Liver (tissue), 8 donors: ENCODE measurements at regions not wholly inside any gene's neighbourhood (a gene's known extent, or its start where the extent isn't known, plus 50 kb on each side); places are given as distances from the start of the nearest gene placed in this dataset.

Source experiments
- DNase-seq: peaks from one replicate; pipeline ENCODE4 v3.0.0-alpha.2; 2017; ENCODE audit warnings: low spot score
- H3K27ac ChIP-seq, 2 donors: one replicate each; pipeline ENCODE4 v1.7.0; 2013; ENCODE audit warnings: inconsistent platforms in 2 of 2, low read length in 2 of 2, control low read depth in 1 of 2, low read depth in 1 of 2, mild to moderate bottlenecking in 1 of 2
- H3K27me3 ChIP-seq, 4 donors: one replicate each; pipeline versions ENCODE4 v1.6.1 to v1.7.0; 2013; ENCODE audit warnings: low read length in 3 of 4, inconsistent platforms in 1 of 4, mild to moderate bottlenecking in 1 of 4, moderate library complexity in 1 of 4; ENCODE audit not compliant: control insufficient read depth in 4 of 4, insufficient read depth in 4 of 4
- H3K36me3 ChIP-seq, 4 donors: one replicate each; pipeline versions ENCODE4 v1.6.1 to v1.7.0; 2013; ENCODE audit warnings: low read length in 3 of 4, mild to moderate bottlenecking in 3 of 4, low read depth in 1 of 4, moderate library complexity in 1 of 4; ENCODE audit not compliant: control insufficient read depth in 4 of 4, insufficient read depth in 3 of 4
- H3K4me1 ChIP-seq, 4 donors: one replicate each; pipeline versions ENCODE4 v1.6.1 to v1.7.0; 2013; ENCODE audit warnings: low read length in 3 of 4, mild to moderate bottlenecking in 3 of 4, moderate library complexity in 1 of 4; ENCODE audit not compliant: control insufficient read depth in 4 of 4, insufficient read depth in 4 of 4
- H3K4me3 ChIP-seq, 3 donors: one replicate each; pipeline versions ENCODE4 v1.6.1 to v1.7.0; 2013; ENCODE audit warnings: low read length in 3 of 3, control low read depth in 1 of 3, low read depth in 1 of 3, mild to moderate bottlenecking in 1 of 3
- H3K9ac ChIP-seq, 2 donors: one replicate each; pipeline ENCODE4 v1.7.0; 2013; ENCODE audit warnings: low read length in 2 of 2, mild to moderate bottlenecking in 2 of 2, moderate library complexity in 2 of 2, control low read depth in 1 of 2, low read depth in 1 of 2
- H3K9me3 ChIP-seq, 4 donors: one replicate each; pipeline versions ENCODE4 v1.6.1 to v1.7.0; 2013; ENCODE audit warnings: low read length in 3 of 4; ENCODE audit not compliant: control insufficient read depth in 4 of 4
- EGR1 ChIP-seq, 2 donors: IDR thresholded peaks; 2 replicates each; pipeline ENCODE4 v1.6.1; 2016 to 2018; ENCODE audit warnings: antibody characterized with exemption in 2 of 2, low read depth in 2 of 2
- FOXA1 ChIP-seq: IDR thresholded peaks from 2 replicates; pipeline ENCODE4 v1.6.1; 2016; ENCODE audit warnings: antibody characterized with exemption
- FOXA2 ChIP-seq: IDR thresholded peaks from 2 replicates; pipeline ENCODE4 v1.6.1; 2016; ENCODE audit warnings: antibody characterized with exemption
- GABPA ChIP-seq, 2 donors: IDR thresholded peaks in 1 of 2; conservative IDR thresholded peaks in 1 of 2; 2 replicates each; pipeline ENCODE4 v1.6.1; 2016; ENCODE audit warnings: antibody characterized with exemption in 2 of 2, mild to moderate bottlenecking in 1 of 2, moderate library complexity in 1 of 2
- HNF4A ChIP-seq, 2 donors: conservative IDR thresholded peaks; 2 replicates each; pipeline ENCODE4 v1.6.1; 2016; ENCODE audit warnings: antibody characterized with exemption in 2 of 2, mild to moderate bottlenecking in 2 of 2
- HNF4G ChIP-seq: IDR thresholded peaks from 2 replicates; pipeline ENCODE4 v1.6.1; 2016; ENCODE audit warnings: antibody characterized with exemption
- JUND ChIP-seq, 2 donors: IDR thresholded peaks; 2 replicates each; pipeline ENCODE4 v1.6.1; 2016; ENCODE audit warnings: antibody characterized with exemption in 2 of 2
- NR2F2 ChIP-seq: IDR thresholded peaks from 2 replicates; pipeline ENCODE4 v1.6.1; 2016; ENCODE audit warnings: antibody characterized with exemption
- RXRA ChIP-seq, 2 donors: IDR thresholded peaks; 2 replicates each; pipeline ENCODE4 v1.6.1; 2017 to 2018; ENCODE audit warnings: antibody characterized with exemption in 2 of 2, mild to moderate bottlenecking in 1 of 2
- SP1 ChIP-seq: IDR thresholded peaks from 2 replicates; pipeline ENCODE4 v1.6.1; 2018; ENCODE audit warnings: antibody characterized with exemption, mild to moderate bottlenecking
- TAF1 ChIP-seq: conservative IDR thresholded peaks from 2 replicates; pipeline ENCODE4 v1.6.1; 2016; ENCODE audit warnings: antibody characterized with exemption, mild to moderate bottlenecking
- YY1 ChIP-seq: IDR thresholded peaks from 2 replicates; pipeline ENCODE4 v1.6.1; 2016; ENCODE audit warnings: antibody characterized with exemption, mild to moderate bottlenecking
- WGBS: extraction: QIAGEN DNeasy Blood & Tissue Kit; methylation state at CpG from one replicate; pipeline ENCODE4 v1.1.7; 2013; 5-methylcytosine and 5-hydroxymethylcytosine counted together
- TF ChIP-seq, protein P1 (sequence below): IDR thresholded peaks from 2 replicates; pipeline ENCODE4 v1.6.1; 2016; ENCODE audit warnings: antibody characterized with exemption
- TF ChIP-seq, protein P2 (sequence below): IDR thresholded peaks from 2 replicates; pipeline ENCODE4 v1.6.1; 2016; ENCODE audit warnings: antibody characterized with exemption
- TF ChIP-seq, protein P3 (sequence below): IDR thresholded peaks from 2 replicates; pipeline ENCODE4 v1.6.1; 2016; ENCODE audit warnings: antibody characterized with exemption, mild to moderate bottlenecking
- TF ChIP-seq, protein P4 (sequence below): IDR thresholded peaks from 2 replicates; pipeline ENCODE4 v1.6.1; 2016; ENCODE audit warnings: antibody characterized with exemption
- TF ChIP-seq, protein P5 (sequence below): fragments of 150-350 bp; IDR thresholded peaks from 2 replicates; pipeline ENCODE4 v1.5.1; 2017; ENCODE audit warnings: improper control_type of control experiment, low read depth, low read length; ENCODE audit not compliant: missing input control
- donor health status: healthy.
- donor health status: healthy.
- donor health status: healthy.
- donor health status: healthy.
- donor health status: healthy.

DNA sequence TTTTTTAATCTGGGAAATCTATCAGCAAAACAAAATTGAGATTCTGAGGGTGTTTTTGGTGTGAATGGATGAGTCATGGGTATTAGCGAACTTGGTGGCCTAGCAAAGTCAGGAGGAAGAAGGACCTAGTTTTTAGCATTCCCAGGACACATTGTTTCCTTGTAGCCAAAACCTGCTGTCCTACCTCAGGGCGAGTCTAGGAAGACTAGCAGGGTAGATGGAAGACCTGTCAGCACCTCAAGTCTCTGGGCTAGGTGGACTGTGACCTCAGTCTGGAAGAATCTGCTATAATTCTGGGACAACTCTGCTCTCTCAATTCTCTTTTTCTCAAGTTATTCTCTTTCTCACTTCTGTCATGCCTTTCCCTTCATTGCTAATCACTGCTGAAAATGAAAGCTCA, 1399.3 kb upstream of the LRRTM1 start:
- H3K9ac ChIP-seq = no peak overlapping the region
- H3K36me3 ChIP-seq = no peaks in the 10 kb centered on the region
- DNase-seq = no peak
- no peaks in the 10 kb centered on the region for H3K27me3 ChIP-seq
- 65% methylated on average over 2 of the region's 2 CpGs for WGBS
- no peaks in the 10 kb centered on the region for H3K9me3 ChIP-seq
- H3K4me3 ChIP-seq = no peak overlapping the region
- H3K27ac ChIP-seq = no peak overlapping the region
- TF ChIP-seq FOXA2 = no peak
- TF ChIP-seq EGR1 (IDR thresholded peaks at IDR 0.05; ENCODE audit: low read depth in 2 of 2) = no peak
- TF ChIP-seq JUND (IDR thresholded peaks at IDR 0.05) = no peak
- TF ChIP-seq, protein P1, sequence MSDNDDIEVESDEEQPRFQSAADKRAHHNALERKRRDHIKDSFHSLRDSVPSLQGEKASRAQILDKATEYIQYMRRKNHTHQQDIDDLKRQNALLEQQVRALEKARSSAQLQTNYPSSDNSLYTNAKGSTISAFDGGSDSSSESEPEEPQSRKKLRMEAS = no peak
- TF ChIP-seq HNF4A (conservative IDR thresholded peaks at IDR 0.05) = no peak
- TF ChIP-seq RXRA (IDR thresholded peaks at IDR 0.05) = no peak
- TF ChIP-seq TAF1 = no peak
- no peak for TF ChIP-seq SP1
- TF ChIP-seq, protein P2, sequence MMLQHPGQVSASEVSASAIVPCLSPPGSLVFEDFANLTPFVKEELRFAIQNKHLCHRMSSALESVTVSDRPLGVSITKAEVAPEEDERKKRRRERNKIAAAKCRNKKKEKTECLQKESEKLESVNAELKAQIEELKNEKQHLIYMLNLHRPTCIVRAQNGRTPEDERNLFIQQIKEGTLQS = no peak
- no peak for TF ChIP-seq FOXA1
- no peak for TF ChIP-seq GABPA (IDR thresholded peaks at IDR 0.05 in 1 of 2, conservative IDR thresholded peaks at IDR 0.05 in 1 of 2)
- TF ChIP-seq, protein P3, sequence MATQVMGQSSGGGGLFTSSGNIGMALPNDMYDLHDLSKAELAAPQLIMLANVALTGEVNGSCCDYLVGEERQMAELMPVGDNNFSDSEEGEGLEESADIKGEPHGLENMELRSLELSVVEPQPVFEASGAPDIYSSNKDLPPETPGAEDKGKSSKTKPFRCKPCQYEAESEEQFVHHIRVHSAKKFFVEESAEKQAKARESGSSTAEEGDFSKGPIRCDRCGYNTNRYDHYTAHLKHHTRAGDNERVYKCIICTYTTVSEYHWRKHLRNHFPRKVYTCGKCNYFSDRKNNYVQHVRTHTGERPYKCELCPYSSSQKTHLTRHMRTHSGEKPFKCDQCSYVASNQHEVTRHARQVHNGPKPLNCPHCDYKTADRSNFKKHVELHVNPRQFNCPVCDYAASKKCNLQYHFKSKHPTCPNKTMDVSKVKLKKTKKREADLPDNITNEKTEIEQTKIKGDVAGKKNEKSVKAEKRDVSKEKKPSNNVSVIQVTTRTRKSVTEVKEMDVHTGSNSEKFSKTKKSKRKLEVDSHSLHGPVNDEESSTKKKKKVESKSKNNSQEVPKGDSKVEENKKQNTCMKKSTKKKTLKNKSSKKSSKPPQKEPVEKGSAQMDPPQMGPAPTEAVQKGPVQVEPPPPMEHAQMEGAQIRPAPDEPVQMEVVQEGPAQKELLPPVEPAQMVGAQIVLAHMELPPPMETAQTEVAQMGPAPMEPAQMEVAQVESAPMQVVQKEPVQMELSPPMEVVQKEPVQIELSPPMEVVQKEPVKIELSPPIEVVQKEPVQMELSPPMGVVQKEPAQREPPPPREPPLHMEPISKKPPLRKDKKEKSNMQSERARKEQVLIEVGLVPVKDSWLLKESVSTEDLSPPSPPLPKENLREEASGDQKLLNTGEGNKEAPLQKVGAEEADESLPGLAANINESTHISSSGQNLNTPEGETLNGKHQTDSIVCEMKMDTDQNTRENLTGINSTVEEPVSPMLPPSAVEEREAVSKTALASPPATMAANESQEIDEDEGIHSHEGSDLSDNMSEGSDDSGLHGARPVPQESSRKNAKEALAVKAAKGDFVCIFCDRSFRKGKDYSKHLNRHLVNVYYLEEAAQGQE = no peak
- no peak for TF ChIP-seq HNF4G
- TF ChIP-seq NR2F2 = no peak
- H3K4me1 ChIP-seq = no peaks in the 10 kb centered on the region

DNA sequence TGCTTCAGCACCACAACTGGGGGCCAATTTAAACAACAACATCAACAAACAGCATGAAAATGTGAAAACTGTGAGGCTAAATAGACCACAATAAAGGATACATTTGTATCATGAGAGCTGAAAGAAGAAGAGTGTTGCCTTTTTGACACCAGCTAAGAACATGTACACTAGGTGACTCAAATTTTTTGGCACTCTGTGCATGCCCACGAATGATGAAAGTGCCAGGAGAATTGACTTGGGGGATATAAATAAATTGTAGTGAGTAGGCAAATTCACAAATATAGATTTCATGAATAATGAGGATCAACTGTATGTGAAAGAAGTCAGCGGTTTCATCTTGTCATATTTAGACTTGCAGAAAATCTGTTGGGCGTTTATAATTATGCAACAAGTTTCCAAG, 1388.0 kb upstream of the LRRTM1 start:
- Histone ChIP-seq H3K27ac (no peak overlapping the region), H3K9me3 (no peaks in the 10 kb centered on the region), H3K36me3 (no peaks in the 10 kb centered on the region), H3K4me1 (no peaks in the 10 kb centered on the region), H3K4me3 (no peak overlapping the region), H3K27me3 (no peaks in the 10 kb centered on the region), H3K9ac (no peak overlapping the region)
- DNase-seq = no peak
- no peak for TF ChIP-seq YY1
- TF ChIP-seq HNF4G = no peak
- no peak for TF ChIP-seq GABPA (IDR thresholded peaks at IDR 0.05 in 1 of 2, conservative IDR thresholded peaks at IDR 0.05 in 1 of 2)
- TF ChIP-seq, protein P1 = no peak
- no peak for TF ChIP-seq FOXA1
- TF ChIP-seq SP1 = no peak
- TF ChIP-seq, protein P4, sequence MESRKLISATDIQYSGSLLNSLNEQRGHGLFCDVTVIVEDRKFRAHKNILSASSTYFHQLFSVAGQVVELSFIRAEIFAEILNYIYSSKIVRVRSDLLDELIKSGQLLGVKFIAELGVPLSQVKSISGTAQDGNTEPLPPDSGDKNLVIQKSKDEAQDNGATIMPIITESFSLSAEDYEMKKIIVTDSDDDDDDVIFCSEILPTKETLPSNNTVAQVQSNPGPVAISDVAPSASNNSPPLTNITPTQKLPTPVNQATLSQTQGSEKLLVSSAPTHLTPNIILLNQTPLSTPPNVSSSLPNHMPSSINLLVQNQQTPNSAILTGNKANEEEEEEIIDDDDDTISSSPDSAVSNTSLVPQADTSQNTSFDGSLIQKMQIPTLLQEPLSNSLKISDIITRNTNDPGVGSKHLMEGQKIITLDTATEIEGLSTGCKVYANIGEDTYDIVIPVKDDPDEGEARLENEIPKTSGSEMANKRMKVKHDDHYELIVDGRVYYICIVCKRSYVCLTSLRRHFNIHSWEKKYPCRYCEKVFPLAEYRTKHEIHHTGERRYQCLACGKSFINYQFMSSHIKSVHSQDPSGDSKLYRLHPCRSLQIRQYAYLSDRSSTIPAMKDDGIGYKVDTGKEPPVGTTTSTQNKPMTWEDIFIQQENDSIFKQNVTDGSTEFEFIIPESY = no peak
- TF ChIP-seq, protein P3 = no peak
- no peak for TF ChIP-seq EGR1 (IDR thresholded peaks at IDR 0.05; ENCODE audit: low read depth in 2 of 2)
- no peak for TF ChIP-seq RXRA (IDR thresholded peaks at IDR 0.05)
- TF ChIP-seq, protein P2 = no peak
- TF ChIP-seq, protein P5, sequence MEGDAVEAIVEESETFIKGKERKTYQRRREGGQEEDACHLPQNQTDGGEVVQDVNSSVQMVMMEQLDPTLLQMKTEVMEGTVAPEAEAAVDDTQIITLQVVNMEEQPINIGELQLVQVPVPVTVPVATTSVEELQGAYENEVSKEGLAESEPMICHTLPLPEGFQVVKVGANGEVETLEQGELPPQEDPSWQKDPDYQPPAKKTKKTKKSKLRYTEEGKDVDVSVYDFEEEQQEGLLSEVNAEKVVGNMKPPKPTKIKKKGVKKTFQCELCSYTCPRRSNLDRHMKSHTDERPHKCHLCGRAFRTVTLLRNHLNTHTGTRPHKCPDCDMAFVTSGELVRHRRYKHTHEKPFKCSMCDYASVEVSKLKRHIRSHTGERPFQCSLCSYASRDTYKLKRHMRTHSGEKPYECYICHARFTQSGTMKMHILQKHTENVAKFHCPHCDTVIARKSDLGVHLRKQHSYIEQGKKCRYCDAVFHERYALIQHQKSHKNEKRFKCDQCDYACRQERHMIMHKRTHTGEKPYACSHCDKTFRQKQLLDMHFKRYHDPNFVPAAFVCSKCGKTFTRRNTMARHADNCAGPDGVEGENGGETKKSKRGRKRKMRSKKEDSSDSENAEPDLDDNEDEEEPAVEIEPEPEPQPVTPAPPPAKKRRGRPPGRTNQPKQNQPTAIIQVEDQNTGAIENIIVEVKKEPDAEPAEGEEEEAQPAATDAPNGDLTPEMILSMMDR = no peak
- no peak for TF ChIP-seq TAF1
- TF ChIP-seq JUND (IDR thresholded peaks at IDR 0.05) = no peak
- no peak for TF ChIP-seq NR2F2
- WGBS = 60% methylated on average over 3 of the region's 3 CpGs
